Activated CD4-positive, alpha-beta T cell treated with anti-CD3 and anti-CD28 coated beads, Interleukin-2, amount 50 U/mL, for 24 hours (primary cell): ENCODE measurements at regions not wholly inside any gene's neighbourhood (a gene's known extent, or its start where the extent isn't known, plus 50 kb on each side); places are given as distances from the start of the nearest gene placed in this dataset.

Experiments used
- DNase-seq, 2 donors: peaks; one replicate each; pipeline ENCODE4 v3.0.0-alpha.2; 2020; ENCODE audit warnings: low read depth in 1 of 2, low spot score in 1 of 2

GRCh38 chr1:29861446-29861845, 625.1 kb downstream of the PTPRU start:
- no peak for DNase-seq

- no peak for DNase-seq
Measured at GRCh38 chr1:29860681-29861080, 624.4 kb downstream of the PTPRU start.

GRCh38 chr1:29860056-29860455, 623.7 kb downstream of the PTPRU start:
- no peak for DNase-seq

GRCh38 chr1:29859126-29859525, 622.8 kb downstream of the PTPRU start:
- no peak for DNase-seq

- no peak for DNase-seq
Measured at GRCh38 chr1:29858646-29859045, 622.3 kb downstream of the PTPRU start.

- no peak for DNase-seq
Measured at GRCh38 chr1:29856340-29857114, 620.2 kb downstream of the PTPRU start.

- DNase-seq: no peak
Measured at GRCh38 chr1:29855561-29856160, 619.3 kb downstream of the PTPRU start.

- no peak for DNase-seq
Measured at GRCh38 chr1:29854700-29855276, 618.5 kb downstream of the PTPRU start.

GRCh38 chr1:29853716-29854330, 617.5 kb downstream of the PTPRU start:
- no peak for DNase-seq

- DNase-seq: no peak
Measured at GRCh38 chr1:29852248-29852647, 615.9 kb downstream of the PTPRU start.

GRCh38 chr1:29851691-29852090, 615.4 kb downstream of the PTPRU start:
- DNase-seq: no peak

GRCh38 chr1:29849991-29850757, 613.9 kb downstream of the PTPRU start:
- DNase-seq: no peak

GRCh38 chr1:29849038-29849750, 612.9 kb downstream of the PTPRU start:
- DNase-seq: peak in 1 of 2 donors; percentile 9

- no peak for DNase-seq
Measured at GRCh38 chr1:29845910-29846309, 609.6 kb downstream of the PTPRU start.

- no peak for DNase-seq
Measured at GRCh38 chr1:29842130-29842529, 605.8 kb downstream of the PTPRU start.

- DNase-seq: no peak
Measured at GRCh38 chr1:29839726-29840125, 603.4 kb downstream of the PTPRU start.

GRCh38 chr1:29838738-29839320, 602.5 kb downstream of the PTPRU start:
- no peak for DNase-seq

GRCh38 chr1:29836651-29837646, 600.6 kb downstream of the PTPRU start:
- DNase-seq: no peak

- DNase-seq: no peak
Measured at GRCh38 chr1:29835874-29836273, 599.6 kb downstream of the PTPRU start.
